ENCODE measurements at regions not wholly inside any gene's neighbourhood (a gene's known extent, or its start where the extent isn't known, plus 50 kb on each side); places are given as distances from the start of the nearest gene placed in this dataset.

- Histone ChIP-seq H3K79me2 (ENCODE audit: insufficient read depth, low read length) (no peaks in the 10 kb centered on the region), H4K20me1 (ENCODE audit: insufficient read depth, low read length) (no peaks in the 10 kb centered on the region), H3K27ac (ENCODE audit: low read depth, low read length, poor library complexity, severe bottlenecking) (no peak overlapping the region), H3K27me3 (ENCODE audit: insufficient read depth, low read length) (no peaks in the 10 kb centered on the region), H3K9me2 (ENCODE audit: low read depth, low read length) (no peaks in the 10 kb centered on the region), H3K4me2 (ENCODE audit: low read length) (no peak overlapping the region), H3F3A (ENCODE audit: insufficient read depth, low read length) (no peaks in the 10 kb centered on the region), H3K36me3 (ENCODE audit: insufficient read depth, low read length) (no peaks in the 10 kb centered on the region), H3K9me3 (ENCODE audit: low read length) (no peaks in the 10 kb centered on the region), H3K9ac (ENCODE audit: low read length) (no peak overlapping the region), H3K4me1 (ENCODE audit: insufficient read depth, low read length, severe bottlenecking) (no peaks in the 10 kb centered on the region), H3K4me3 (ENCODE audit: low read depth, low read length, poor library complexity, severe bottlenecking) (no peak overlapping the region), H2AFZ (ENCODE audit: low read length) (no peak overlapping the region)
- TF ChIP-seq, protein P1, sequence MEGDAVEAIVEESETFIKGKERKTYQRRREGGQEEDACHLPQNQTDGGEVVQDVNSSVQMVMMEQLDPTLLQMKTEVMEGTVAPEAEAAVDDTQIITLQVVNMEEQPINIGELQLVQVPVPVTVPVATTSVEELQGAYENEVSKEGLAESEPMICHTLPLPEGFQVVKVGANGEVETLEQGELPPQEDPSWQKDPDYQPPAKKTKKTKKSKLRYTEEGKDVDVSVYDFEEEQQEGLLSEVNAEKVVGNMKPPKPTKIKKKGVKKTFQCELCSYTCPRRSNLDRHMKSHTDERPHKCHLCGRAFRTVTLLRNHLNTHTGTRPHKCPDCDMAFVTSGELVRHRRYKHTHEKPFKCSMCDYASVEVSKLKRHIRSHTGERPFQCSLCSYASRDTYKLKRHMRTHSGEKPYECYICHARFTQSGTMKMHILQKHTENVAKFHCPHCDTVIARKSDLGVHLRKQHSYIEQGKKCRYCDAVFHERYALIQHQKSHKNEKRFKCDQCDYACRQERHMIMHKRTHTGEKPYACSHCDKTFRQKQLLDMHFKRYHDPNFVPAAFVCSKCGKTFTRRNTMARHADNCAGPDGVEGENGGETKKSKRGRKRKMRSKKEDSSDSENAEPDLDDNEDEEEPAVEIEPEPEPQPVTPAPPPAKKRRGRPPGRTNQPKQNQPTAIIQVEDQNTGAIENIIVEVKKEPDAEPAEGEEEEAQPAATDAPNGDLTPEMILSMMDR (IDR thresholded peaks at IDR 0.05; ENCODE audit: low read length), result no peak
- TF ChIP-seq EZH2 (IDR thresholded peaks at IDR 0.05; ENCODE audit: borderline replicate concordance, low read length), result no peak
Observed at GRCh38 chr10:8151086-8151485, 96.6 kb downstream of the GATA3 start.

GRCh38 chr10:8156918-8157317 lies 102.4 kb downstream of the GATA3 start:
- Histone ChIP-seq H2AFZ (ENCODE audit: low read length) (no peak overlapping the region), H3K9ac (ENCODE audit: low read length) (no peak overlapping the region), H3K27me3 (ENCODE audit: insufficient read depth, low read length) (no peaks in the 10 kb centered on the region), H3K9me2 (ENCODE audit: low read depth, low read length) (no peaks in the 10 kb centered on the region), H3K4me3 (ENCODE audit: low read depth, low read length, poor library complexity, severe bottlenecking) (no peak overlapping the region), H3K27ac (ENCODE audit: low read depth, low read length, poor library complexity, severe bottlenecking) (no peak overlapping the region), H3K4me1 (ENCODE audit: insufficient read depth, low read length, severe bottlenecking) (no peaks in the 10 kb centered on the region), H3K79me2 (ENCODE audit: insufficient read depth, low read length) (no peaks in the 10 kb centered on the region), H3F3A (ENCODE audit: insufficient read depth, low read length) (no peaks in the 10 kb centered on the region), H4K20me1 (ENCODE audit: insufficient read depth, low read length) (no peaks in the 10 kb centered on the region), H3K4me2 (ENCODE audit: low read length) (no peak overlapping the region), H3K9me3 (ENCODE audit: low read length) (no peaks in the 10 kb centered on the region), H3K36me3 (ENCODE audit: insufficient read depth, low read length) (no peaks in the 10 kb centered on the region)
- no peak for TF ChIP-seq EZH2 (IDR thresholded peaks at IDR 0.05; ENCODE audit: borderline replicate concordance, low read length)
- TF ChIP-seq, protein P1 (IDR thresholded peaks at IDR 0.05; ENCODE audit: low read length), result no peak

DNA sequence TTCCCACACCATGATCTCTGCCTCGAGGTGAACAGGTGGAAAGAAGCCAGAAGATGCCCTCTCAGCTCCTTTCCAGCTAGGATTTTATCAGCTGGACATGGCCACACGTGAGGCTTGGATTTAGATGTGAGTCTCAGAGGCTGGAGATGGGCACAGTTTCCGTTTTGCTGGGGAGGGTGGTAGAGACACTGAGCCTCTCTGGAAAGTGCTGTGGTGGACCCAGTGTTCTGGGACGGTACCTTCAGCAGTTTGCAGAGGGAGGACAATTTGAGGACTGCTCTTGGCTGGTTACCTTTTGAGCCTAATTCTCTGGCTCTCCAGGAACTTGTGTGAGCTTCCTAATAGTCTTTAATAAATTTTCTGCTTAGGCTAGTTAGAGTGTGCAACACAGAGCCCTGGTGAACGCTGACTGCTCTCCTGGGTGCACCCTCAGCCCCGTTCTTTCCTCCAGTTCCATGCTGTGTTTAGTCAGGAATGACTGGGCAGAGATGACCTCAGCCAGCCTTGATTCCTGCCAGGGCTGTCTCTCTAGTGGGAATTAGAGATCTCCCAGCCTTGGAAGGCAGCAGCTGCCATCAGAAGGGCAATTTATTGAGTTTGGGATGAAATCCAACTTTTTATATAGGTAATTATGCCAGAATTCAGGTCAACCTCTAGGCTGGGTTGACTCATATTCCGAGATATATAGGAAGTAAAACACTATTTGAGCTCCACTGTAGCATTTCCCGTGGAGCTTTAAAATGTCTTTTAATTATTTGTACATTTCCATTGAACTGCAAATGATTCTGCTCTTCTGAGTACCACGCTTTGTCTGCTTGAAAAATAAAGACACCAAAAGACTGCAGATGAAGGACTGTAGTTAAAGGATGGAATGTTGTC lies 103.9 kb downstream of the GATA3 start:
- no peaks in the 10 kb centered on the region for H3K36me3 ChIP-seq (ENCODE audit: insufficient read depth, low read length)
- no peak overlapping the region for H3K9ac ChIP-seq (ENCODE audit: low read length)
- no peak overlapping the region for H2AFZ ChIP-seq (ENCODE audit: low read length)
- H3K4me3 ChIP-seq (ENCODE audit: low read depth, low read length, poor library complexity, severe bottlenecking), result no peak overlapping the region
- H3K9me2 ChIP-seq (ENCODE audit: low read depth, low read length), result no peaks in the 10 kb centered on the region
- H3K27me3 ChIP-seq (ENCODE audit: insufficient read depth, low read length), result no peaks in the 10 kb centered on the region
- H3K79me2 ChIP-seq (ENCODE audit: insufficient read depth, low read length), result no peaks in the 10 kb centered on the region
- H3K4me2 ChIP-seq (ENCODE audit: low read length), result no peak overlapping the region
- H3K27ac ChIP-seq (ENCODE audit: low read depth, low read length, poor library complexity, severe bottlenecking), result no peak overlapping the region
- H3K4me1 ChIP-seq (ENCODE audit: insufficient read depth, low read length, severe bottlenecking), result no peaks in the 10 kb centered on the region
- no peaks in the 10 kb centered on the region for H4K20me1 ChIP-seq (ENCODE audit: insufficient read depth, low read length)
- no peak for TF ChIP-seq EZH2 (IDR thresholded peaks at IDR 0.05; ENCODE audit: borderline replicate concordance, low read length)
- TF ChIP-seq, protein P1 (IDR thresholded peaks at IDR 0.05; ENCODE audit: low read length), result no peak
- H3F3A ChIP-seq (ENCODE audit: insufficient read depth, low read length), result no peaks in the 10 kb centered on the region
- no peaks in the 10 kb centered on the region for H3K9me3 ChIP-seq (ENCODE audit: low read length)
